ENCODE measurements at regions not wholly inside any gene's neighbourhood (a gene's known extent, or its start where the extent isn't known, plus 50 kb on each side); places are given as distances from the start of the nearest gene placed in this dataset.

GRCh38 chr20:8935878-8936277 lies 133.0 kb upstream of the PLCB4 start:
- no peak for DNase-seq (ENCODE audit: low read depth)

DNA sequence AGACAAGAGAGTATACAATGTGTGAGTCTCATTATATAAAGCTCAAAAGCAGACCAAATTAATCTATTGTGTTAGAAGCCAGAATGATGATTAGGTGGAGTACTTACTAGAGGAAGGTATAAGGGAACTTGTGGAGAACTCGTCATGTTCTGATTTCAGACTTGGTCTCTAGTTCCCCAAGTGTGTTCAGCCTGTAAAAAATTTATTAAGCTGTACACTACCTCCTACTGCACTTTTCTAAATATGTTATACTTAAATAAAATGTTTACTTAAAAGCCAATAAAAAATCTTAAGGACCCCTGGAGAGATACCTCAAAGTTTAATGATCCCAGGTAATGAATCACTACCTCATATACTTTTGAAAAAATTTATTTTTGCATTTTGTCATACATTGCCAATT lies 130.4 kb upstream of the PLCB4 start:
- no peak for DNase-seq (ENCODE audit: low read depth)

DNA sequence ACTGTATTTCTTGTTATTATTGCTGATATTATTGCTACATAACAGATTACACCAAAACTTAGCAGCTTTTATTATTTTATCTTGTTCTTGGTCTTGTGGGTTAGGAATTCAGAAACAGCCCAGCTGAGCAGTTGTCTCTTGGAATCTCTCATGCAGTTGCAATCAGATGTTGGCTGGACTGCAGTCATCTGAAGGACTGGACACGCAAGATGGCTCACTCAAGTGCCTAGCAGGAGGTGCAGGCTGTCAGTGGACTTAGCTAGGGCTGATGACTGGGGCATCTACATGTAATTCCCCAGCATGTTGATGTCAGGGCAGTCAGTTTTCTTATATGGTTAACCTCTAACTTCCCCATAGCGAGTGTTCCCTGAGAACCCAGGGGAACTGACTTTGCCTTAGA lies 128.6 kb upstream of the PLCB4 start:
- DNase-seq (ENCODE audit: low read depth) = peak; percentile 66

GRCh38 chr20:8943631-8944030 lies 125.3 kb upstream of the PLCB4 start:
- no peak for DNase-seq (ENCODE audit: low read depth)

DNA sequence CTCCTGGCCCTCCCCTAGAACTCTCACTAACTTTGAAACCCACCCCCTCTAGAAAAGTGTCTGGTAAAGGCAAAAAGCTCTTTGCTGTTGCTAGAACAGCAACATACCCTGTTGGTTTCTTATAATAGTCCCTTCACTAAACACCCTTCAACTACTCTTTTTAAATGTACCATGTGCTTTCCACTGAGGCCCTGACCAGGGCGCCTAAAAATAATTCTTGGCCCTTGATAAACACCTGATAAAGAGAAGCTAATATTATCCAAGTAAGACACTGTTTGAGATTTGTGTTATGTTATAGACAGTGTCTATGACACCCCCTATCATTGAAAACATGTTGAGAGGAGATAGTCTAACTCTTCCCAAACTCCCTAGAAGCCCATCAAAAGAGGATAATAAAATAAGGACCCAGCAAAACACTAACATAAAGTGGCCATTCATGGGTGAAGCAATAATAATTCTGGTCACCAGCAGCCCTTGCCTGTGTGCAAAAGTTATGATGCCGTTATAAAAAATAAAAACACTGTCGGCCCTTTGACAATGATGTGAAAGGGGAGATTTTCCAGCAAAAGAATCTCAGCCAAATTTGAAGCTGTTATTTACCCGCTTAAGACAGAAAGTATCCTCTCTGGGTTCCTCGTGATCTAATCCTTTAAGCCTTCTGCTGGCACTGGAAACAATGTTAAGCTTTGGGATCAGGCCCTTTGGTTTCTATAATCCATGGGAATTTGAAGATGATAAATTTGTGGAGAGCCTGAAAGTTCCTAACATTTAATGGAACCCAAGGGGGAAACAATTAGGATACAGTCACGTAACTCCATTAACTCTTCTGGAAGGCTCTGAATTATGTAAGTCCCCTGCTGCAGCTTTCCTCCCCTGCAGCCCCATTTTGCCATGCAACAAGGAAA lies 122.6 kb upstream of the PLCB4 start:
- no peak for DNase-seq (ENCODE audit: low read depth)

- no peak for DNase-seq (ENCODE audit: low read depth)
These were observed 120.4 kb upstream of the PLCB4 start for GRCh38 chr20:8948442-8949020.

- DNase-seq (ENCODE audit: low read depth) = no peak
These were observed 117.7 kb upstream of the PLCB4 start for GRCh38 chr20:8951164-8951563.

GRCh38 chr20:8952721-8953120 lies 116.2 kb upstream of the PLCB4 start:
- DNase-seq (ENCODE audit: low read depth) = no peak

GRCh38 chr20:8953300-8953699 lies 115.6 kb upstream of the PLCB4 start:
- DNase-seq (ENCODE audit: low read depth) = no peak

DNA sequence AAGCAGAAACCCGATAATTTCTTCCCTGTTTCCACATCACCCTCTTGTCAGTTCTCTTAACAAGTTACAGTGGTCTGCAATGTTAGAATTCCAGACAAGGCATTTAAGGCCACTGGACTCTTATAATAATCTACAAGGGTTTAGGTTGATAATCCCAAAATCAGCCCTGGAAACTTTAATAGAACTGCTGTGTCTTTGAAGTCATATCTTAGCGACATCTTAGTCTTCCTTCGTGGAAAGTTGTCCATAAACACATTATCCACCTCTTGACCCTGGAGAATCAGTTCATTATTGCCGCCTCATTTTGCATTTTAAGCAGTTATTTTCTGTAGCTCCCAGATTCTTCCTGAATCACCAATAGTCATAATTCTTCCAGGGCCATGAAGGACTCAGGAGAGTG lies 108.6 kb upstream of the PLCB4 start:
- no peak for DNase-seq (ENCODE audit: low read depth)

GRCh38 chr20:8963330-8963729 lies 105.6 kb upstream of the PLCB4 start:
- no peak for DNase-seq (ENCODE audit: low read depth)

DNA sequence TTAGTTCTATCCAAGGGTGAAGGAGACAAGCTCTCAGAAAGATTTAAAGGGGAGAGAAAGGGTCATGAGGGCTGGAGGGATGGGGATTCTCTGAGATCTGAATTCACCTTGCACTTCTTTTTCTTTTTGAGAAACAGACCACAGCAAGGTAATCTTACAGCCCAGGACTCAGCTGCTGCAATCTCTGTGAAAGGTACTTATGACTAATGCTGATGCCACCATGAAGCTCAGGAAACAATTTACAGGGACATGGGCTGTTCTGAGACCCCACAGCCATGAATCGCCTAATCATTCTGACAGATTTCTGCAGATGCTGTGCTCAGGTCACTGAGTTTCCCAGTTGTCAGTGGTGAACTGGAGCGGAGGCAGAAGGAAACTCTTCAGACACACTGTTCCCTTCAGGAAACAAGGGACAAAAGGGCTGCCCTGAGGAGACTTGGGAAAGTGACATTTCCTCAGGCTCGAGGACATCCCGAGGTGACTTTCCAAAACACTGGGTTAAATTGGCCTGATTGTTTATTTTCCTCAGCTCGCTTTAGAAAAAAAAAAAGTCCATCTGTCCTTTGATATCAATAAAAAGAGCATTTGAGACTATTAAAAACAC lies 103.8 kb upstream of the PLCB4 start:
- no peak for DNase-seq (ENCODE audit: low read depth)

- no peak for DNase-seq (ENCODE audit: low read depth)
These were observed 101.1 kb upstream of the PLCB4 start for GRCh38 chr20:8967641-8968245.

DNA sequence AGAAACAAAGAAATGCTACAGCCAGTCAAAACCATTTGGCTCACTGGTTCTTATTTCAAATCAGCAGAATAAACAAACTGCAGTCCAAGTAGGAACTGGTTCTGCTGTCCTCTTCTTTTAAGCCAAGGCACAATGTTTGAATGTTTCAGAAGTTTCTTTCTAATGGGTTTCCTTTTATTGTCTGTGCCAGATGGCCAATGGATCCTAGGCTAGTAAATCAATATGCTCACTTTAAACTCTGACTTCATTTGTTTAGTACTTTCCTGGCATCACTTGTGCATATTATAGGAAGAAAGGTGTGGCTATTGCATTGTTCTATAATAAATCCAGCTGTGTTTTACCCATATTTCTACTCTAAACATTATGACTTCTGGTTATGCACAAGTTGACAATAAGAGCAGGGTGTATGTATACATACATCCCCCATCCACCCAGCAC lies 99.7 kb upstream of the PLCB4 start:
- no peak for DNase-seq (ENCODE audit: low read depth)

GRCh38 chr20:8971669-8972316 lies 97.1 kb upstream of the PLCB4 start:
- no peak for DNase-seq (ENCODE audit: low read depth)

GRCh38 chr20:8972963-8973705 lies 95.8 kb upstream of the PLCB4 start:
- no peak for DNase-seq (ENCODE audit: low read depth)

DNA sequence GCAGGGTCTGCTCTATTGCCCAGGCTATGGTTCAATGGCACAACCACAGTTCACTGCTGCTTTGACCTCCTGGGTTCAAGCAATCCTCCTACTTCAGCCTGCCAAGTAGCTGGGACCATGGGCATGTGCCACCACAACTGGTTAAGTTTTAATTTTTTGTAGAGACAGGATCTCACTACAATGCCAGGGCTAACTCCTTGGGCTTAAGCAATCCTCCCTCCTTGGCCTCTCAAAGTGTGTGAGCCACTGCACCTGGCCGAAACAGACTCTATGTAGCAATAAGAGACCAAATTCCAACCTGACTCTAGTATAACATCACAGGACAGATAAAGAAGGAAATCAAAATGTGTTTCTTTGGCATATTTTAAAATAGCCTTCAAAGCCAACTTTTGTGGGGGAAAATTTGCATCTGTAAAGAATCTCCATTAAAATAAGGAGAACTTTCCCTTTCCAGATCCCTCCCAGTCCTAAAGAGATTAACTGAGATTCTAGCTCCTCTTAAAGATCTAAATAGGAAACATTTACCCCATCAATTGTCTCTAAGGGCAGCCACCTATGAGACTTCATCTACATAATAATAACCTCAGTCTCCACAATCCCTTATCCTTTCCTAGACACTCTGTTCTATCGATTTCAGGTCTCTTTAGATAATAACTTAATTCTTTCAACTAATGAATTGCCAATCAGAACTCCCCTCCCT lies 94.7 kb upstream of the PLCB4 start:
- DNase-seq (ENCODE audit: low read depth) = no peak

- DNase-seq (ENCODE audit: low read depth) = no peak
These were observed 87.4 kb upstream of the PLCB4 start for GRCh38 chr20:8981482-8981881.

- DNase-seq (ENCODE audit: low read depth) = no peak
These were observed 85.2 kb upstream of the PLCB4 start for GRCh38 chr20:8983478-8984345.

GRCh38 chr20:8986631-8987030 lies 82.3 kb upstream of the PLCB4 start:
- DNase-seq (ENCODE audit: low read depth) = no peak
